ENCODE measurements at regions not wholly inside any gene's neighbourhood (a gene's known extent, or its start where the extent isn't known, plus 50 kb on each side); places are given as distances from the start of the nearest gene placed in this dataset.

DNA sequence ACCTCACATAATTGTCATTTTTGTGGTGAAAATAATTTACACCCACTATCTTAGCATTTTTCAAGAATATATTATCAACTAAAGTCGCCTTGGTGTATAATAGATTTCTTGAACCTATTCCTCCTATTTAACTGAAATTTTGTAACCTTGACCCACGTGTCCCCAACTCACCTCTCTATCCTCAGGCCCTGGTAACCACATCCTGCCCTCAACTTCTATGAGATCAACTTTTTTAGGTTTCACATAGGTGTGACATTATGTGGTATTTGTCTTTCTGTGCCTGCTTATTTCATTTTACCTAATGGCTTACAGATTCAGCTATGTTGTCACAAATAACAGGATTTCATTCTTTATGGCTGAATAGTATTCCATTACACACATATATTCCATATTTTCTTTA is 73.0 kb upstream of the CNTNAP4 start:
- Histone ChIP-seq H3K27me3 (ENCODE audit: insufficient read depth, low read depth) (no peaks in the 10 kb centered on the region), H3F3A (ENCODE audit: insufficient read depth, low read depth) (no peaks in the 10 kb centered on the region), H2AFZ (no peak overlapping the region), H3K9me2 (ENCODE audit: insufficient read depth) (no peaks in the 10 kb centered on the region), H3K27ac (no peak overlapping the region), H4K20me1 (ENCODE audit: insufficient read depth) (no peaks in the 10 kb centered on the region), H3K79me2 (ENCODE audit: low read depth) (no peaks in the 10 kb centered on the region), H3K4me3 (no peak overlapping the region), H3K4me2 (no peak overlapping the region), H3K4me1 (replicated peaks; ENCODE audit: insufficient read depth) (no peaks in the 10 kb centered on the region), H3K9me3 (ENCODE audit: insufficient read depth, low read depth) (no peaks in the 10 kb centered on the region), H3K36me3 (ENCODE audit: low read depth) (no peaks in the 10 kb centered on the region)
- CTCF ChIA-PET: no interaction called here
- BruUV-seq (replicated peaks): no TSS peak
- TF ChIP-seq EZH2 (IDR thresholded peaks at IDR 0.05; ENCODE audit: low read depth): no peak
- TF ChIP-seq, protein P1, sequence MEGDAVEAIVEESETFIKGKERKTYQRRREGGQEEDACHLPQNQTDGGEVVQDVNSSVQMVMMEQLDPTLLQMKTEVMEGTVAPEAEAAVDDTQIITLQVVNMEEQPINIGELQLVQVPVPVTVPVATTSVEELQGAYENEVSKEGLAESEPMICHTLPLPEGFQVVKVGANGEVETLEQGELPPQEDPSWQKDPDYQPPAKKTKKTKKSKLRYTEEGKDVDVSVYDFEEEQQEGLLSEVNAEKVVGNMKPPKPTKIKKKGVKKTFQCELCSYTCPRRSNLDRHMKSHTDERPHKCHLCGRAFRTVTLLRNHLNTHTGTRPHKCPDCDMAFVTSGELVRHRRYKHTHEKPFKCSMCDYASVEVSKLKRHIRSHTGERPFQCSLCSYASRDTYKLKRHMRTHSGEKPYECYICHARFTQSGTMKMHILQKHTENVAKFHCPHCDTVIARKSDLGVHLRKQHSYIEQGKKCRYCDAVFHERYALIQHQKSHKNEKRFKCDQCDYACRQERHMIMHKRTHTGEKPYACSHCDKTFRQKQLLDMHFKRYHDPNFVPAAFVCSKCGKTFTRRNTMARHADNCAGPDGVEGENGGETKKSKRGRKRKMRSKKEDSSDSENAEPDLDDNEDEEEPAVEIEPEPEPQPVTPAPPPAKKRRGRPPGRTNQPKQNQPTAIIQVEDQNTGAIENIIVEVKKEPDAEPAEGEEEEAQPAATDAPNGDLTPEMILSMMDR (conservative IDR thresholded peaks at IDR 0.05): no peak
- DNase-seq: no peak
- POLR2A ChIA-PET (ENCODE audit: unreplicated experiment): no interaction called here
- intact Hi-C loops (cut with micrococcal nuclease; ENCODE audit: unreplicated experiment): no loop called here

DNA sequence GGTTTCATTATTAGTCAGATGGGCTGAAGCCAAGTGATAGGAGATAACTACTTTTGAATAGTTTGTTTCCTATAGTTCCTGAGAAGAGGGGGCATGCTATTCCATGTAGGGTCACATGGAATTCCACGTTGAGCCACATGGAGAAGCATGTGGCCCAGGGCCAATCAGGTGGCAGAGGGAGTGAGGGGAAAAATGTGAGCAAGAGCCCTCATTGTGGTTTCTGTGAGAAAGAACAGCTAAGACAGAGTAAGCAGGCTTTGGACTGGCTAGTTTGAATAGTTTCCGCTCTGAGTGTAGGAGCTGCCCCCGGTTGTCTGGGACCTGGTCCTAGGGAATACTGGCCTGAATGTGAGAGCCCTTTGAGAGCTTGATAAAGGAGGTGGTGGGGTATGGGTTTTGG is 69.9 kb upstream of the CNTNAP4 start:
- H2AFZ ChIP-seq: no peak overlapping the region

DNA sequence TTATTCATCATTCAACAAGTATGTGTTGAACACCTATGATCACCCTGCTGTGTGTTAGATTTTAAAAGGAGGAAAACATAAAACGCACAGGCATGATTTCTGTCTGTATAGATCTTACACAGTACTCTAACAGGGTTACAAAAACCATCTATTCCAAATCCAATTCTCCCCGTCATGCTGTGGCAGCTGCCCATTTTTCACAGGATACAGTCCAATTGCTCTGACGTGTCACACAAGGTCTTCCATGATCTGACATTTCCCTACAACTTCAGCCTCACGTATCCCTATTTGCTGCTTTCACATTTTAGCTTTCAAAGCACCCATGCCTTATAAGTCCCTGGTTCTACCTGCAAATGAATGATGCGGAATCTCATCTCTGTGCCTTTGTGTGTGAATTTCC is 67.0 kb upstream of the CNTNAP4 start:
- H3K36me3 ChIP-seq (ENCODE audit: low read depth): no peaks in the 10 kb centered on the region
- no peaks in the 10 kb centered on the region for H3F3A ChIP-seq (ENCODE audit: insufficient read depth, low read depth)
- TF ChIP-seq, protein P1 (conservative IDR thresholded peaks at IDR 0.05): no peak
- no peak for TF ChIP-seq EZH2 (IDR thresholded peaks at IDR 0.05; ENCODE audit: low read depth)
- BruUV-seq (replicated peaks): no TSS peak
- CTCF ChIA-PET: no interaction called here
- H3K4me3 ChIP-seq: no peak overlapping the region
- no peaks in the 10 kb centered on the region for H3K27me3 ChIP-seq (ENCODE audit: insufficient read depth, low read depth)
- H3K9me3 ChIP-seq (ENCODE audit: insufficient read depth, low read depth): no peaks in the 10 kb centered on the region
- no peak overlapping the region for H2AFZ ChIP-seq
- POLR2A ChIA-PET (ENCODE audit: unreplicated experiment): no interaction called here
- DNase-seq: no peak
- no peaks in the 10 kb centered on the region for H3K9me2 ChIP-seq (ENCODE audit: insufficient read depth)
- H3K27ac ChIP-seq: no peak overlapping the region
- no peaks in the 10 kb centered on the region for H4K20me1 ChIP-seq (ENCODE audit: insufficient read depth)
- intact Hi-C loops (cut with micrococcal nuclease; ENCODE audit: unreplicated experiment): no loop called here
- no peaks in the 10 kb centered on the region for H3K4me1 ChIP-seq (replicated peaks; ENCODE audit: insufficient read depth)
- H3K4me2 ChIP-seq: no peak overlapping the region
- H3K79me2 ChIP-seq (ENCODE audit: low read depth): no peaks in the 10 kb centered on the region

More for the DNA sequence above, 69.9 kb upstream of the CNTNAP4 start:
- Histone ChIP-seq H3K27me3 (ENCODE audit: insufficient read depth, low read depth) (no peaks in the 10 kb centered on the region), H3F3A (ENCODE audit: insufficient read depth, low read depth) (no peaks in the 10 kb centered on the region), H3K4me2 (no peak overlapping the region), H4K20me1 (ENCODE audit: insufficient read depth) (no peaks in the 10 kb centered on the region), H3K36me3 (ENCODE audit: low read depth) (no peaks in the 10 kb centered on the region), H3K4me1 (replicated peaks; ENCODE audit: insufficient read depth) (no peaks in the 10 kb centered on the region), H3K4me3 (no peak overlapping the region), H3K9me3 (ENCODE audit: insufficient read depth, low read depth) (no peaks in the 10 kb centered on the region), H3K79me2 (ENCODE audit: low read depth) (no peaks in the 10 kb centered on the region), H3K27ac (no peak overlapping the region), H3K9me2 (ENCODE audit: insufficient read depth) (no peaks in the 10 kb centered on the region)
- intact Hi-C loops (cut with micrococcal nuclease; ENCODE audit: unreplicated experiment): no loop called here
- no peak for DNase-seq
- no peak for TF ChIP-seq EZH2 (IDR thresholded peaks at IDR 0.05; ENCODE audit: low read depth)
- TF ChIP-seq, protein P1 (conservative IDR thresholded peaks at IDR 0.05): no peak
- BruUV-seq (replicated peaks): no TSS peak
- ChIA-PET CTCF (no interaction called here), POLR2A (ENCODE audit: unreplicated experiment) (no interaction called here)
